Spleen (tissue), 7 donors: ENCODE measurements at regions not wholly inside any gene's neighbourhood (a gene's known extent, or its start where the extent isn't known, plus 50 kb on each side); places are given as distances from the start of the nearest gene placed in this dataset.

Experiments used
- POLR2AphosphoS5 ChIP-seq, 3 donors: sonication (generic); formaldehyde crosslinking; IDR thresholded peaks; one replicate each; pipeline ENCODE4 v1.5.1; 2017; ENCODE audit warnings: antibody characterized with exemption in 3 of 3
- TF ChIP-seq, protein P1 (sequence below), 11 experiments: fragments of 200-600 bp in 7 of 11; fragments of 450-650 bp in 4 of 11; sonication (generic) in 4 of 11; IDR thresholded peaks in 8 of 11; conservative IDR thresholded peaks in 3 of 11; 1 replicate in 7 of 11; 2 replicates in 4 of 11; pipeline versions ENCODE4 v1.4.0 to v1.8.0; 2016 to 2021; ENCODE audit warnings: antibody characterized with exemption in 11 of 11, inconsistent platforms in 4 of 11, mild to moderate bottlenecking in 1 of 11
- donor health status: DM: no; HTN: no; CAD: no; lungs with moderate emphysema.
- donor health status: DM: no; HTN: no; CAD: no.
- donor health status: DM: no; HTN: no; CAD: no.

DNA sequence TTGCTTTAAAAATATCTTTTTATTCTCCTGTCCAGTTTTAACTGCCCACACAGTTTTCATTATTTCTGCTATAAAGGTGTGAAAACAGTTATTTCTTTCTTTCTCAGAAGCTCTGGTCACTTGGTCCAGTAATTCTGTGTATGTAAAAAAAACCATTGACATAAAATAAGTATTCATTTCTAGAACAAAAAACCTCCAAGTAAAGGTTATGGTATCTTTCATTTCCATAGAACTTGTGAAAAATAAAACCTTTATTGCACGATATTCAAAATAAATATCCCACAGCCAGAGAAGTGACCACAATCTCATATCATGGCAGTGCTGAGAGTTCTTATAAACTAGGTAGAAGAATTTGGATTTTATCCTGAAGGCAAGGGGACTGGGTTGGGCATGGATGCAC lies 96.9 kb upstream of the TNFSF4 start:
- TF ChIP-seq, protein P1, sequence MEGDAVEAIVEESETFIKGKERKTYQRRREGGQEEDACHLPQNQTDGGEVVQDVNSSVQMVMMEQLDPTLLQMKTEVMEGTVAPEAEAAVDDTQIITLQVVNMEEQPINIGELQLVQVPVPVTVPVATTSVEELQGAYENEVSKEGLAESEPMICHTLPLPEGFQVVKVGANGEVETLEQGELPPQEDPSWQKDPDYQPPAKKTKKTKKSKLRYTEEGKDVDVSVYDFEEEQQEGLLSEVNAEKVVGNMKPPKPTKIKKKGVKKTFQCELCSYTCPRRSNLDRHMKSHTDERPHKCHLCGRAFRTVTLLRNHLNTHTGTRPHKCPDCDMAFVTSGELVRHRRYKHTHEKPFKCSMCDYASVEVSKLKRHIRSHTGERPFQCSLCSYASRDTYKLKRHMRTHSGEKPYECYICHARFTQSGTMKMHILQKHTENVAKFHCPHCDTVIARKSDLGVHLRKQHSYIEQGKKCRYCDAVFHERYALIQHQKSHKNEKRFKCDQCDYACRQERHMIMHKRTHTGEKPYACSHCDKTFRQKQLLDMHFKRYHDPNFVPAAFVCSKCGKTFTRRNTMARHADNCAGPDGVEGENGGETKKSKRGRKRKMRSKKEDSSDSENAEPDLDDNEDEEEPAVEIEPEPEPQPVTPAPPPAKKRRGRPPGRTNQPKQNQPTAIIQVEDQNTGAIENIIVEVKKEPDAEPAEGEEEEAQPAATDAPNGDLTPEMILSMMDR (IDR thresholded peaks at IDR 0.05 in 8 of 11, conservative IDR thresholded peaks at IDR 0.05 in 3 of 11) = no peak
- no peak for TF ChIP-seq POLR2AphosphoS5 (IDR thresholded peaks at IDR 0.05)
